SU-DHL-6 (cell line): ENCODE measurements at regions not wholly inside any gene's neighbourhood (a gene's known extent, or its start where the extent isn't known, plus 50 kb on each side); places are given as distances from the start of the nearest gene placed in this dataset.

Experiments
- CTCF ChIP-seq: fragments of 200-600 bp; sonication (generic); IDR thresholded peaks from one replicate; pipeline ENCODE4 v1.5.1; 2017; ENCODE audit warnings: antibody characterized with exemption, mild to moderate bottlenecking, low read length, moderate library complexity; ENCODE audit not compliant: insufficient read depth, poor library complexity, severe bottlenecking
- EZH2phosphoT487 ChIP-seq: fragments of 200-600 bp; sonication (generic), shearing (Covaris generic); conservative IDR thresholded peaks from 2 replicates; pipeline ENCODE4 v1.6.1; 2018; ENCODE audit warnings: mild to moderate bottlenecking, antibody characterized with exemption, low read length, moderate library complexity, mixed read lengths

- TF ChIP-seq EZH2phosphoT487 (no peak), CTCF (no peak)
These were observed 375.0 kb upstream of the ZEB2 start for GRCh38 chr2:144894612-144895599.
